CD14-positive monocyte (primary cell): ENCODE measurements at regions not wholly inside any gene's neighbourhood (a gene's known extent, or its start where the extent isn't known, plus 50 kb on each side); places are given as distances from the start of the nearest gene placed in this dataset.
A peak's percentile ranks its signal among the peaks of the same experiment; 100 is the strongest.

Source experiments
- DNase-seq, 3 donors: peaks; one replicate each; pipeline ENCODE4 v3.0.0-alpha.2; 2011 to 2022
- H2AFZ ChIP-seq: 2 replicates; pipeline ENCODE4 v1.6.0; 2012; ENCODE audit warnings: mild to moderate bottlenecking, low read depth, low read length, inconsistent platforms; ENCODE audit not compliant: insufficient read depth, poor library complexity, severe bottlenecking
- H3K27ac ChIP-seq, 2 donors: 1 replicate in 1 of 2; 2 replicates in 1 of 2; pipeline ENCODE4 v1.5.1; 2012 to 2013; ENCODE audit warnings: low read length in 2 of 2, control low read depth in 1 of 2, inconsistent platforms in 1 of 2, low read depth in 1 of 2, mild to moderate bottlenecking in 1 of 2
- H3K27me3 ChIP-seq, 2 donors: one replicate each; pipeline versions ENCODE4 v1.6.0 to v1.6.1; 2011 to 2013; ENCODE audit warnings: low read length in 2 of 2; ENCODE audit not compliant: control insufficient read depth in 2 of 2, insufficient read depth in 2 of 2
- H3K36me3 ChIP-seq, 2 donors: replicated peaks in 1 of 2; 1 replicate in 1 of 2; 2 replicates in 1 of 2; pipeline versions ENCODE4 v1.5.1 to v1.6.1; 2012 to 2013; ENCODE audit warnings: low read length in 2 of 2, control low read depth in 1 of 2, inconsistent platforms in 1 of 2, mild to moderate bottlenecking in 1 of 2; ENCODE audit not compliant: insufficient read depth in 2 of 2, control insufficient read depth in 1 of 2
- H3K4me1 ChIP-seq, 2 donors: 1 replicate in 1 of 2; 2 replicates in 1 of 2; pipeline versions ENCODE4 v1.5.1 to v1.6.1; 2012 to 2013; ENCODE audit warnings: low read length in 2 of 2, control low read depth in 1 of 2, inconsistent platforms in 1 of 2, mild to moderate bottlenecking in 1 of 2, moderate library complexity in 1 of 2; ENCODE audit not compliant: insufficient read depth in 2 of 2, control insufficient read depth in 1 of 2
- H3K4me2 ChIP-seq: replicated peaks from 2 replicates; pipeline ENCODE3; 2012; ENCODE audit warnings: low read length, moderate library complexity, mild to moderate bottlenecking; ENCODE audit not compliant: poor library complexity, severe bottlenecking; ENCODE audit errors: extremely low read depth
- H3K4me3 ChIP-seq, 3 experiments: fragments of 200-600 bp in 1 of 3; sonication (generic) in 1 of 3; replicated peaks in 1 of 3; 1 replicate in 2 of 3; 2 replicates in 1 of 3; pipeline ENCODE4 v1.5.1; 2011 to 2013; ENCODE audit warnings: low read length in 3 of 3, mild to moderate bottlenecking in 3 of 3, control low read depth in 2 of 3, low read depth in 2 of 3, inconsistent platforms in 1 of 3, moderate library complexity in 1 of 3
- H3K79me2 ChIP-seq: 2 replicates; pipeline ENCODE4 v1.6.0; 2012; ENCODE audit warnings: mild to moderate bottlenecking, control low read depth, inconsistent platforms, low read length, moderate library complexity; ENCODE audit not compliant: insufficient read depth
- H3K9ac ChIP-seq: 2 replicates; pipeline ENCODE4 v1.6.0; 2017; ENCODE audit warnings: low read length, mild to moderate bottlenecking; ENCODE audit not compliant: insufficient read depth, poor library complexity, severe bottlenecking
- H3K9me3 ChIP-seq, 2 donors: replicated peaks in 1 of 2; 1 replicate in 1 of 2; 2 replicates in 1 of 2; pipeline versions ENCODE4 v1.5.1 to v1.6.1; 2012 to 2013; ENCODE audit warnings: low read length in 2 of 2, control low read depth in 1 of 2; ENCODE audit not compliant: control insufficient read depth in 1 of 2, insufficient read depth in 1 of 2
- H4K20me1 ChIP-seq: 2 replicates; pipeline ENCODE4 v1.6.0; 2012; ENCODE audit warnings: mild to moderate bottlenecking, low read length, control low read depth, moderate library complexity; ENCODE audit not compliant: insufficient read depth
- H3K27ac Mint-ChIP-seq, 7 donors: one replicate each; pipeline ENCODE4 v1.8.0; 2020; ENCODE audit warnings: mild to moderate bottlenecking in 7 of 7, mixed read lengths in 7 of 7, moderate library complexity in 6 of 7, inconsistent platforms in 2 of 7
- H3K27me3 Mint-ChIP-seq, 3 donors: one replicate each; pipeline ENCODE4 v1.8.0; 2021 to 2022; ENCODE audit warnings: low read depth in 3 of 3, mild to moderate bottlenecking in 3 of 3, mixed read lengths in 3 of 3, moderate library complexity in 3 of 3, inconsistent platforms in 1 of 3
- H3K36me3 Mint-ChIP-seq, 2 donors: one replicate each; pipeline ENCODE4 v1.8.0; 2020; ENCODE audit warnings: mixed read lengths in 2 of 2, inconsistent platforms in 1 of 2, mild to moderate bottlenecking in 1 of 2
- H3K4me1 Mint-ChIP-seq: one replicate; pipeline ENCODE4 v1.8.0; 2020; ENCODE audit warnings: mild to moderate bottlenecking, mixed read lengths
- H3K4me3 Mint-ChIP-seq, 2 donors: one replicate each; pipeline ENCODE4 v1.8.0; 2020; ENCODE audit warnings: mild to moderate bottlenecking in 2 of 2, mixed read lengths in 2 of 2, moderate library complexity in 1 of 2
- H3K9me3 Mint-ChIP-seq, 7 donors: one replicate each; pipeline ENCODE4 v1.8.0; 2020 to 2022; ENCODE audit warnings: mixed read lengths in 7 of 7, mild to moderate bottlenecking in 6 of 7, moderate library complexity in 6 of 7, inconsistent platforms in 2 of 7
- WGBS: methylation state at CpG from one replicate; pipeline ENCODE4 v1.1.5; 2013; ENCODE audit warnings: missing lambda C conversion rate; ENCODE audit not compliant: insufficient coverage; 5-methylcytosine and 5-hydroxymethylcytosine counted together
- intact Hi-C, 2 donors: fragments of 100-400 bp; cut with micrococcal nuclease; formaldehyde crosslinking; loops; one replicate each; pipeline versions ENCODE4 v1.15.0 to v1.15.1; 2023
- TF ChIP-seq, protein P1 (sequence below): fragments of 200-600 bp; IDR thresholded peaks from one replicate; pipeline ENCODE4 v1.8.0; 2022; ENCODE audit warnings: antibody characterized with exemption, mild to moderate bottlenecking

GRCh38 chr5:17012289-17012688 lies 76.2 kb upstream of the MYO10 start:
- no peaks in the 10 kb centered on the region for H4K20me1 ChIP-seq
- WGBS: 75% methylated on average over 1 of the region's 3 CpGs

GRCh38 chr5:17014686-17015085 lies 78.6 kb upstream of the MYO10 start:
- Histone ChIP-seq H3K4me3 (no peak overlapping the region), H2AFZ (no peak overlapping the region), H4K20me1 (no peaks in the 10 kb centered on the region), H3K27ac (no peak overlapping the region), H3K36me3 (no peaks in the 10 kb centered on the region), H3K9ac (no peak overlapping the region), H3K27me3 (no peaks in the 10 kb centered on the region), H3K79me2 (no peaks in the 10 kb centered on the region), H3K4me2 (no peak overlapping the region), H3K4me1 (peaks cover 0 to 9% of the 10 kb centered on the region in 2 donors), H3K9me3 (no peaks in the 10 kb centered on the region)
- H3K4me1 Mint-ChIP-seq: peaks cover 11% of the 10 kb centered on the region
- WGBS: 100% methylated on average over 1 of the region's 3 CpGs
- H3K27ac Mint-ChIP-seq: no peak overlapping the region
- DNase-seq: no peak
- TF ChIP-seq, protein P1, sequence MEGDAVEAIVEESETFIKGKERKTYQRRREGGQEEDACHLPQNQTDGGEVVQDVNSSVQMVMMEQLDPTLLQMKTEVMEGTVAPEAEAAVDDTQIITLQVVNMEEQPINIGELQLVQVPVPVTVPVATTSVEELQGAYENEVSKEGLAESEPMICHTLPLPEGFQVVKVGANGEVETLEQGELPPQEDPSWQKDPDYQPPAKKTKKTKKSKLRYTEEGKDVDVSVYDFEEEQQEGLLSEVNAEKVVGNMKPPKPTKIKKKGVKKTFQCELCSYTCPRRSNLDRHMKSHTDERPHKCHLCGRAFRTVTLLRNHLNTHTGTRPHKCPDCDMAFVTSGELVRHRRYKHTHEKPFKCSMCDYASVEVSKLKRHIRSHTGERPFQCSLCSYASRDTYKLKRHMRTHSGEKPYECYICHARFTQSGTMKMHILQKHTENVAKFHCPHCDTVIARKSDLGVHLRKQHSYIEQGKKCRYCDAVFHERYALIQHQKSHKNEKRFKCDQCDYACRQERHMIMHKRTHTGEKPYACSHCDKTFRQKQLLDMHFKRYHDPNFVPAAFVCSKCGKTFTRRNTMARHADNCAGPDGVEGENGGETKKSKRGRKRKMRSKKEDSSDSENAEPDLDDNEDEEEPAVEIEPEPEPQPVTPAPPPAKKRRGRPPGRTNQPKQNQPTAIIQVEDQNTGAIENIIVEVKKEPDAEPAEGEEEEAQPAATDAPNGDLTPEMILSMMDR: no peak
- H3K36me3 Mint-ChIP-seq: no peaks in the 10 kb centered on the region
- H3K9me3 Mint-ChIP-seq: peaks cover 0 to 4% (median 0%) of the 10 kb centered on the region in 7 donors
- H3K27me3 Mint-ChIP-seq: peaks cover under 1 to 7% (median 3%) of the 10 kb centered on the region in 3 donors
- H3K4me3 Mint-ChIP-seq: no peak overlapping the region
- intact Hi-C loops: loop anchor here in 1 of 2 donors (10.0 kb wide), 1 partner anchor 120 kb away; no protein-coding TSS in a partner anchor

More at GRCh38 chr5:17012289-17012688, 76.2 kb upstream of the MYO10 start:
- Histone ChIP-seq H3K27ac (no peak overlapping the region), H3K9ac (no peak overlapping the region), H3K27me3 (no peaks in the 10 kb centered on the region), H3K9me3 (no peaks in the 10 kb centered on the region), H3K4me3 (no peak overlapping the region), H3K4me2 (no peak overlapping the region), H2AFZ (no peak overlapping the region), H3K4me1 (peaks cover 0 to 9% of the 10 kb centered on the region in 2 donors), H3K36me3 (no peaks in the 10 kb centered on the region), H3K79me2 (no peaks in the 10 kb centered on the region)
- peak in 2 of 3 donors; percentile 20 to 64 for DNase-seq
- TF ChIP-seq, protein P1: no peak
- no peak overlapping the region for H3K4me3 Mint-ChIP-seq
- H3K27ac Mint-ChIP-seq: peak overlapping the region in 3 of 7 donors; percentile 27 to 53 (median 38)
- H3K36me3 Mint-ChIP-seq: no peaks in the 10 kb centered on the region
- H3K27me3 Mint-ChIP-seq: peaks cover 1 to 7% (median 6%) of the 10 kb centered on the region in 3 donors
- H3K9me3 Mint-ChIP-seq: peaks cover 0 to 4% (median 0%) of the 10 kb centered on the region in 7 donors
- H3K4me1 Mint-ChIP-seq: peaks cover 11% of the 10 kb centered on the region
- intact Hi-C loops: loop anchor here in 1 of 2 donors (10.0 kb wide), 1 partner anchor 123 kb away; no protein-coding TSS in a partner anchor
